Loucy (cell line): ENCODE measurements at regions not wholly inside any gene's neighbourhood (a gene's known extent, or its start where the extent isn't known, plus 50 kb on each side); places are given as distances from the start of the nearest gene placed in this dataset.

Experiments used
- H2AFZ ChIP-seq: fragments of 200-600 bp; sonication (generic); 2 replicates; pipeline ENCODE4 v1.6.0; 2016; ENCODE audit warnings: antibody characterized with exemption, mild to moderate bottlenecking, low read length, moderate library complexity
- H3F3A ChIP-seq: fragments of 200-600 bp; 2 replicates; pipeline ENCODE4 v1.6.0; 2016; ENCODE audit warnings: antibody characterized with exemption, low read depth, mild to moderate bottlenecking
- H3K27me3 ChIP-seq: fragments of 200-600 bp; sonication (generic); 2 replicates; pipeline ENCODE4 v1.6.1; 2014; ENCODE audit warnings: low read length, mild to moderate bottlenecking; ENCODE audit not compliant: insufficient read depth, poor library complexity, severe bottlenecking
- H3K36me3 ChIP-seq: fragments of 200-600 bp; sonication (generic); 2 replicates; pipeline ENCODE4 v1.6.1; 2016; ENCODE audit warnings: low read length; ENCODE audit not compliant: insufficient read depth
- H3K4me1 ChIP-seq: fragments of 200-600 bp; sonication (generic); 2 replicates; pipeline ENCODE4 v1.5.1; 2014; ENCODE audit warnings: low read length, mild to moderate bottlenecking; ENCODE audit not compliant: insufficient read depth, poor library complexity, severe bottlenecking
- H3K4me2 ChIP-seq: fragments of 200-600 bp; sonication (generic); 2 replicates; pipeline ENCODE4 v1.6.0; 2014; ENCODE audit warnings: antibody characterized with exemption, low read length, low read depth, mild to moderate bottlenecking; ENCODE audit not compliant: poor library complexity, severe bottlenecking
- H3K4me3 ChIP-seq: fragments of 200-600 bp; sonication (generic); 2 replicates; pipeline ENCODE4 v1.5.1; 2014; ENCODE audit warnings: low read length, mild to moderate bottlenecking, mixed read lengths; ENCODE audit not compliant: poor library complexity, severe bottlenecking
- H3K79me2 ChIP-seq: fragments of 200-600 bp; sonication (generic); 2 replicates; pipeline ENCODE4 v1.6.1; 2014; ENCODE audit warnings: low read length; ENCODE audit not compliant: insufficient read depth
- H3K9ac ChIP-seq: fragments of 200-600 bp; sonication (generic); 2 replicates; pipeline ENCODE4 v1.6.0; 2014; ENCODE audit warnings: mild to moderate bottlenecking, low read depth, low read length, moderate library complexity; ENCODE audit not compliant: poor library complexity, severe bottlenecking
- H3K9me2 ChIP-seq: fragments of 200-600 bp; sonication (generic); replicated peaks from 2 replicates; pipeline ENCODE4 v1.6.1; 2016; ENCODE audit warnings: low read depth, low read length, mixed read lengths
- H3K9me3 ChIP-seq: fragments of 200-600 bp; sonication (generic); 2 replicates; pipeline ENCODE4 v1.6.1; 2014; ENCODE audit warnings: mild to moderate bottlenecking, antibody characterized with exemption, low read length, low read depth; ENCODE audit not compliant: insufficient read depth
- H4K20me1 ChIP-seq: fragments of 200-600 bp; sonication (generic); 2 replicates; pipeline ENCODE4 v1.6.0; 2014; ENCODE audit warnings: antibody characterized with exemption, low read length, mild to moderate bottlenecking; ENCODE audit not compliant: insufficient read depth, poor library complexity, severe bottlenecking
- EZH2phosphoT487 ChIP-seq: fragments of 200-600 bp; IDR thresholded peaks from 2 replicates; pipeline ENCODE4 v1.6.1; 2018; ENCODE audit warnings: antibody characterized with exemption, mild to moderate bottlenecking, moderate library complexity, borderline replicate concordance
- TF ChIP-seq, protein P1 (sequence below): fragments of 200-600 bp; sonication (generic); conservative IDR thresholded peaks from 2 replicates; pipeline ENCODE4 v1.5.1; 2014; ENCODE audit warnings: mild to moderate bottlenecking, antibody characterized with exemption, low read length

DNA sequence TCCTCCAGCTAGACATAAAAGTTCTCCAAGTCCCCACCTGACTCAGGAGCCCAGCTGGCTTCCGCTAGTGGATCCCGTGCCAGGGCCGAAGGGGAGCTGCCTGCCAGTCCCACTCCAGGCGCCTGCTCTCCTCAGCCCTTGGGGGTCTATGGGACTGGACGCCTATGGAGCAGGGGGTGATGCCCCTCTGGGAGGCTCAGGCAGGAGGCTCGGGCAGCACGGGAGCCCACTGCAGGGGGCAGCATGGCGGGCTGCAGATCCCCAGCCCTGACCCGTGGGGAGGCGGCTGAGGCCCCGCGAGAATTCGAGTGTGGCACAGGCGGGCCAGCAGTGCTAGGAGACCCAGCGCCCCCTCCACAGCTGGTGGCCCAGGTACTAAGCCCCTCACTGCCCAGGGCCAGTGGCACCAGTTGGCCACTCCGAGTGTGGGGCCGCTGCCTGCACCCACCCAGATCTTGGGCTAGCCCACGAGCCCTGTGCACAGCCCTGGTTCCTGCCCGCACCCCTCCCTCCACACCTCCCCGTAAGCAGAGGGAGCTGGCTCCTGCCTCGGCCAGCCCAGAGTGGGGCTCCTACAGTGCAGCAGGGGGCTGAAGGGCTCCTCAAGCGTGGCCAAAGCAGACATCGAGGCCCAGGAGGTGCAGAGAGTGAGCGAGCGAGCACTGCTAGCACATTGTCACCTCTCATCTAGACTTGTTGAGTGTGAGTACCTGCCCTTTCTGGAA lies 221.3 kb upstream of the NSMCE3 start:
- H3K79me2 ChIP-seq, result no peaks in the 10 kb centered on the region
- no peak overlapping the region for H3K9ac ChIP-seq
- no peaks in the 10 kb centered on the region for H3K36me3 ChIP-seq
- no peaks in the 10 kb centered on the region for H4K20me1 ChIP-seq
- H3K9me3 ChIP-seq, result no peaks in the 10 kb centered on the region
- H2AFZ ChIP-seq, result no peak overlapping the region
- H3F3A ChIP-seq, result no peaks in the 10 kb centered on the region
- no peak overlapping the region for H3K4me3 ChIP-seq
- TF ChIP-seq, protein P1, sequence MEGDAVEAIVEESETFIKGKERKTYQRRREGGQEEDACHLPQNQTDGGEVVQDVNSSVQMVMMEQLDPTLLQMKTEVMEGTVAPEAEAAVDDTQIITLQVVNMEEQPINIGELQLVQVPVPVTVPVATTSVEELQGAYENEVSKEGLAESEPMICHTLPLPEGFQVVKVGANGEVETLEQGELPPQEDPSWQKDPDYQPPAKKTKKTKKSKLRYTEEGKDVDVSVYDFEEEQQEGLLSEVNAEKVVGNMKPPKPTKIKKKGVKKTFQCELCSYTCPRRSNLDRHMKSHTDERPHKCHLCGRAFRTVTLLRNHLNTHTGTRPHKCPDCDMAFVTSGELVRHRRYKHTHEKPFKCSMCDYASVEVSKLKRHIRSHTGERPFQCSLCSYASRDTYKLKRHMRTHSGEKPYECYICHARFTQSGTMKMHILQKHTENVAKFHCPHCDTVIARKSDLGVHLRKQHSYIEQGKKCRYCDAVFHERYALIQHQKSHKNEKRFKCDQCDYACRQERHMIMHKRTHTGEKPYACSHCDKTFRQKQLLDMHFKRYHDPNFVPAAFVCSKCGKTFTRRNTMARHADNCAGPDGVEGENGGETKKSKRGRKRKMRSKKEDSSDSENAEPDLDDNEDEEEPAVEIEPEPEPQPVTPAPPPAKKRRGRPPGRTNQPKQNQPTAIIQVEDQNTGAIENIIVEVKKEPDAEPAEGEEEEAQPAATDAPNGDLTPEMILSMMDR, result no peak
- TF ChIP-seq EZH2phosphoT487, result no peak
- no peak overlapping the region for H3K4me2 ChIP-seq
- no peaks in the 10 kb centered on the region for H3K9me2 ChIP-seq
- no peaks in the 10 kb centered on the region for H3K4me1 ChIP-seq
- no peaks in the 10 kb centered on the region for H3K27me3 ChIP-seq

DNA sequence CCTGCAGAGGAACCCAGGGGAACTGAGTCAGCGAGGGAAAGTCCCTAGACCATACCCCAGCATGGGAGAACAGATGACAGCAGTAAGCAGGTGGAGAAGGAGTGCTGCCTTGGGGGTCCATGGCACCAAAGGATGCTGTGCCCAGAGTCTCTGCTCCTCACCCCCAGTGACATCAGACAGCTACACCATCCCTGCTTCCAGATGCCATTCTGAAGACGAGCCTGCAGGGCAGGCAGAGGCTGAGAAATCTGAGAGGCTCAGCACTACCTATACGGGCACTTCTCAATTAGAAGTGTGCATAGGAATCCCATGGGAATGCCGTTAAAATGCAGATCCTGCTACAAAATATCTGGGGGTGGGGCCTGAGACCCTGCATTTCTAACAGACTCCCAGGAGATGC lies 211.3 kb upstream of the NSMCE3 start:
- Histone ChIP-seq H3K79me2 (no peaks in the 10 kb centered on the region), H3K4me3 (no peak overlapping the region), H3K9me2 (no peaks in the 10 kb centered on the region), H3K9me3 (no peaks in the 10 kb centered on the region), H2AFZ (no peak overlapping the region), H3K27me3 (no peaks in the 10 kb centered on the region), H3K4me1 (no peaks in the 10 kb centered on the region), H3K9ac (no peak overlapping the region), H3F3A (no peaks in the 10 kb centered on the region), H3K36me3 (no peaks in the 10 kb centered on the region), H3K4me2 (no peak overlapping the region), H4K20me1 (no peaks in the 10 kb centered on the region)
- TF ChIP-seq, protein P1, result no peak
- TF ChIP-seq EZH2phosphoT487, result no peak

DNA sequence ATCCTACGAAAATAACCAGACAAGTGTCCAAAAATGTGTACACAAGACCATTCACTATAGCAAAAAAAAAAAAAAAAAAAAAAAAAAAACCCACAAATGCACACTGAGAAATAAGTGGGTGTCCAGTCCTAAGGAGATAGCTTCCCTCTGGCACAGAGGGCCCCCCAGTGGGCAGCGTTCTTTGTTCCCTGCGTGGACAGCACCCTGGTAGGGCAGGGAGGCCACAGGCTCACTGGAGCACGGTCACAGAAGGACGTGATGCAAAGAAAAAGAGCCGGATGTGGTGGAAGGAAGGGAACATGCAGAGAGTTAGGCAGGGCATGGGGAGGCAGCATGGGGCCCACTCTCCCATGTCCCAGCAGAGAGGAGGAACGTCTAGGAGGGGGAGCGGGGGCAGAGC lies 210.7 kb upstream of the NSMCE3 start:
- H3K9me2 ChIP-seq, result no peaks in the 10 kb centered on the region
- H2AFZ ChIP-seq, result no peak overlapping the region
- H3K9ac ChIP-seq, result no peak overlapping the region
- no peaks in the 10 kb centered on the region for H3K4me1 ChIP-seq
- no peaks in the 10 kb centered on the region for H3K9me3 ChIP-seq
- no peak overlapping the region for H3K4me3 ChIP-seq
- no peak overlapping the region for H3K4me2 ChIP-seq
- H4K20me1 ChIP-seq, result no peaks in the 10 kb centered on the region
- no peaks in the 10 kb centered on the region for H3F3A ChIP-seq
- no peak for TF ChIP-seq EZH2phosphoT487
- TF ChIP-seq, protein P1, result no peak
- H3K36me3 ChIP-seq, result no peaks in the 10 kb centered on the region
- no peaks in the 10 kb centered on the region for H3K79me2 ChIP-seq
- H3K27me3 ChIP-seq, result no peaks in the 10 kb centered on the region
